DND-41 (cell line): ENCODE measurements at regions not wholly inside any gene's neighbourhood (a gene's known extent, or its start where the extent isn't known, plus 50 kb on each side); places are given as distances from the start of the nearest gene placed in this dataset.

Experiments
- ATAC-seq: fragments of 200-7000 bp; cut with Tn5 transposase; 3 replicates; pipeline ENCODE4 v1.9.1; 2021; ENCODE audit warnings: low read depth; ENCODE audit not compliant: insufficient read depth
- DNase-seq: peaks from one replicate; pipeline ENCODE4 v3.0.0-alpha.2; 2020
- H2AFZ ChIP-seq: 2 replicates; pipeline ENCODE4 v1.6.0; 2012; ENCODE audit warnings: low read depth, low read length
- H3K27ac ChIP-seq: 2 replicates; pipeline ENCODE4 v1.5.1; 2012; ENCODE audit warnings: low read length, inconsistent platforms
- H3K27me3 ChIP-seq: fragments of 200-600 bp; sonication (generic); 2 replicates; pipeline ENCODE4 v1.6.0; 2012; ENCODE audit warnings: low read length, mild to moderate bottlenecking, inconsistent platforms; ENCODE audit not compliant: insufficient read depth, poor library complexity
- H3K36me3 ChIP-seq: 2 replicates; pipeline ENCODE4 v1.5.1; 2012; ENCODE audit warnings: low read length, inconsistent platforms; ENCODE audit not compliant: insufficient read depth
- H3K4me1 ChIP-seq: 2 replicates; pipeline ENCODE4 v1.5.1; 2012; ENCODE audit warnings: mild to moderate bottlenecking, low read length; ENCODE audit not compliant: insufficient read depth
- H3K4me2 ChIP-seq: 2 replicates; pipeline ENCODE4 v1.6.0; 2012; ENCODE audit warnings: mild to moderate bottlenecking, moderate library complexity, low read length, inconsistent platforms; ENCODE audit not compliant: insufficient read depth
- H3K4me3 ChIP-seq, 2 experiments: fragments of 200-600 bp in 1 of 2; shearing (Covaris generic) in 1 of 2; 2 replicates each; pipeline ENCODE4 v1.5.1; 2012 to 2016; ENCODE audit warnings: inconsistent platforms in 2 of 2, low read length in 2 of 2, mild to moderate bottlenecking in 2 of 2, low read depth in 1 of 2, moderate library complexity in 1 of 2
- H3K79me2 ChIP-seq: 2 replicates; pipeline ENCODE4 v1.6.0; 2012; ENCODE audit warnings: low read length, inconsistent platforms; ENCODE audit not compliant: insufficient read depth
- H3K9ac ChIP-seq: 2 replicates; pipeline ENCODE4 v1.6.0; 2012; ENCODE audit warnings: low read depth, mild to moderate bottlenecking, inconsistent platforms, low read length, moderate library complexity
- H3K9me3 ChIP-seq: 2 replicates; pipeline ENCODE4 v1.5.1; 2012; ENCODE audit warnings: low read length, moderate library complexity, mild to moderate bottlenecking, inconsistent platforms; ENCODE audit not compliant: insufficient read depth, severe bottlenecking
- H4K20me1 ChIP-seq: 2 replicates; pipeline ENCODE4 v1.6.0; 2012; ENCODE audit warnings: low read length; ENCODE audit not compliant: insufficient read depth
- EZH2 ChIP-seq: IDR thresholded peaks from 3 replicates; pipeline ENCODE4 v1.6.1; 2012; ENCODE audit warnings: borderline replicate concordance, low read depth, mild to moderate bottlenecking, moderate library complexity, low read length, inconsistent platforms; ENCODE audit not compliant: severe bottlenecking
- TF ChIP-seq, protein P1 (sequence below): IDR thresholded peaks from 2 replicates; pipeline ENCODE4 v1.5.1; 2012; ENCODE audit warnings: borderline replicate concordance, low read length, moderate library complexity, mild to moderate bottlenecking; ENCODE audit not compliant: poor library complexity, severe bottlenecking; ENCODE audit errors: extremely low read depth

DNA sequence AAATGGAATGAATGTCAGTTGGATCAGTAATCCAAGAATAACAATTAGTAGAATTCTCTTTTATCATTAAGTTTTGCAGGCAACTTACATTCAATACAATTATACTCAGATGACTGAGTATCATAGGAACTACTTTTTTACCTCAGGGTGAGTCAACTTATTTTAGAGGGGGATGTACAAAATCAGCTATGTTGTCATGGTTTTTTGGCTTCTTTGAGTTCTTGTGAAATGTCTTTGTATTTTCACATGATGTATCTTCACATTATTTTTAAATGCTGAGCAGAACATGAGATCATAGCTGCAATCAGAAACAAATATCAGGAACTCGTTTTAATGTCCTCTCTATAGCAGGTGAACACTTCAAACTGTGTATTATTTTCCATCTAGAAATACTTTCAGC lies 65.3 kb upstream of the PTPRR start:
- H3K36me3 ChIP-seq = no peaks in the 10 kb centered on the region
- no peak for DNase-seq
- H3K27me3 ChIP-seq = no peaks in the 10 kb centered on the region
- H3K79me2 ChIP-seq = no peaks in the 10 kb centered on the region
- no peak overlapping the region for H2AFZ ChIP-seq
- TF ChIP-seq, protein P1, sequence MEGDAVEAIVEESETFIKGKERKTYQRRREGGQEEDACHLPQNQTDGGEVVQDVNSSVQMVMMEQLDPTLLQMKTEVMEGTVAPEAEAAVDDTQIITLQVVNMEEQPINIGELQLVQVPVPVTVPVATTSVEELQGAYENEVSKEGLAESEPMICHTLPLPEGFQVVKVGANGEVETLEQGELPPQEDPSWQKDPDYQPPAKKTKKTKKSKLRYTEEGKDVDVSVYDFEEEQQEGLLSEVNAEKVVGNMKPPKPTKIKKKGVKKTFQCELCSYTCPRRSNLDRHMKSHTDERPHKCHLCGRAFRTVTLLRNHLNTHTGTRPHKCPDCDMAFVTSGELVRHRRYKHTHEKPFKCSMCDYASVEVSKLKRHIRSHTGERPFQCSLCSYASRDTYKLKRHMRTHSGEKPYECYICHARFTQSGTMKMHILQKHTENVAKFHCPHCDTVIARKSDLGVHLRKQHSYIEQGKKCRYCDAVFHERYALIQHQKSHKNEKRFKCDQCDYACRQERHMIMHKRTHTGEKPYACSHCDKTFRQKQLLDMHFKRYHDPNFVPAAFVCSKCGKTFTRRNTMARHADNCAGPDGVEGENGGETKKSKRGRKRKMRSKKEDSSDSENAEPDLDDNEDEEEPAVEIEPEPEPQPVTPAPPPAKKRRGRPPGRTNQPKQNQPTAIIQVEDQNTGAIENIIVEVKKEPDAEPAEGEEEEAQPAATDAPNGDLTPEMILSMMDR = no peak
- no peak for TF ChIP-seq EZH2
- H3K9ac ChIP-seq = no peak overlapping the region
- H4K20me1 ChIP-seq = no peaks in the 10 kb centered on the region
- no peak for ATAC-seq
- no peak overlapping the region for H3K4me2 ChIP-seq
- no peak overlapping the region for H3K27ac ChIP-seq
- H3K9me3 ChIP-seq = no peaks in the 10 kb centered on the region
- no peaks in the 10 kb centered on the region for H3K4me1 ChIP-seq
- no peak overlapping the region for H3K4me3 ChIP-seq

DNA sequence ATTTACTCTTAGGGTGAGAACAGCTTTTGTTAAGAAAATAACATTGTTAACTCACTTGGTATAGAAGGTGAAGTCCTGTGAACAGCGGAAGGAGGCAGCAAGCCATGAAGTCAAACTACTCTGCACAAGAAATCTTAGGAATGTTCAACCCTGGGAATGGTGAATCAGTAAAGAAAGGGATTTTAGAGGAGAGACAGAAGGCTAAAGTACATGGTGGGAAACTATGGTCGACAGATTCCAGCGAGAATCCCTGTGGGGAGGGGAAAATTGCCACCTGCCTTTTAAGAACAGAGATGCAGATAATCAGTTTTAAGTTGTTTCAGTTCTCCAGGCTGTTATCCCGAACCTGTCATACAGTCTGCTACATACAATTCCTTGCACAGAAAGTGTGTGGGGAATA lies 63.2 kb upstream of the PTPRR start:
- Histone ChIP-seq H3K4me2 (no peak overlapping the region), H3K27ac (no peak overlapping the region)

DNA sequence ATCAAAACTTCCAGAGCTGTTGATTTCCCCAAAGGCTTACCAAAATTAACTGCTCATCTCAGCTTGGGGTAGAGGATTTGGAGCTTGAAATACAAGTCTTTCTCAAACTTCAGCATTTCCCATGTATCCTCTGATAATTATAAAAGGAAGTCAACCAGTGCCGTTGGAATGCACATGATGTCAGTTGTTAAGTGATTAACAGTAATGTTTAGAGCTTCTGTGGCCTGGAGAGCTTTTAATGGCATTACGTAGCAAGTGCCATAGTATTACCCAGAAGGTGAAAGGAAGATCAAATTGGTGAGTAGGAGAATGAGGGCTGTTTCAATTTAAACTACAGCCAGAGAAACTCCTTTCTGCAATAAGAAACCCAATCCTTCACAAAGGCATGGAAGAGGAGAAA lies 62.5 kb upstream of the PTPRR start:
- Histone ChIP-seq H3K27ac (no peak overlapping the region), H3K4me1 (no peaks in the 10 kb centered on the region), H3K9me3 (no peaks in the 10 kb centered on the region), H3K4me2 (no peak overlapping the region), H2AFZ (no peak overlapping the region), H3K27me3 (no peaks in the 10 kb centered on the region), H3K9ac (no peak overlapping the region), H3K4me3 (no peak overlapping the region), H3K79me2 (no peaks in the 10 kb centered on the region), H4K20me1 (no peaks in the 10 kb centered on the region), H3K36me3 (no peaks in the 10 kb centered on the region)
- TF ChIP-seq EZH2 = no peak
- TF ChIP-seq, protein P1 = no peak
- ATAC-seq = no peak
- no peak for DNase-seq

More for the DNA sequence above, 63.2 kb upstream of the PTPRR start:
- Histone ChIP-seq H4K20me1 (no peaks in the 10 kb centered on the region), H3K36me3 (no peaks in the 10 kb centered on the region), H3K4me3 (no peak overlapping the region), H3K4me1 (no peaks in the 10 kb centered on the region), H3K79me2 (no peaks in the 10 kb centered on the region), H3K9me3 (no peaks in the 10 kb centered on the region), H2AFZ (no peak overlapping the region), H3K9ac (no peak overlapping the region), H3K27me3 (no peaks in the 10 kb centered on the region)
- DNase-seq (no peak), ATAC-seq (no peak)
- TF ChIP-seq, protein P1 = no peak
- TF ChIP-seq EZH2 = no peak

DNA sequence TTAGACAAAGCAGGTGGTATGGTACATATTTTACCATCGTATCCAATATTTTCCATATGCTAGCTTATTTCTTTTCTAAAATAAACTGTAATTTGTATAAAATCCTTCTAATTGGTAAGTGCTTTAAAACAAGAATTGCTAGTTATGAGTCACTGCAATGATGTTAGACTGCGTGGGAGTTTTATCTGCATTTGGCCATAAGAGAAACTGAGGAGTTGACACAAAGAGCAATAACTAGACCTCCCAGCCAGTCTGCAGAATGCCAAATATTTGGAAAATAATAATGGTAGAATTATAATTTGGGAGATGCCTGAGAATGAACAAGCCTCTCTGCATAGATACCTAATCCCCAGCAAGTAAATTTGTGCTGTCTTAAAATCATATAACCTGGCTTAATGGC lies 61.7 kb upstream of the PTPRR start:
- Histone ChIP-seq H3K9ac (no peak overlapping the region), H3K4me2 (no peak overlapping the region), H3K4me1 (no peaks in the 10 kb centered on the region), H3K27me3 (no peaks in the 10 kb centered on the region), H3K79me2 (no peaks in the 10 kb centered on the region), H4K20me1 (no peaks in the 10 kb centered on the region), H3K4me3 (no peak overlapping the region), H3K9me3 (no peaks in the 10 kb centered on the region), H2AFZ (no peak overlapping the region), H3K36me3 (no peaks in the 10 kb centered on the region), H3K27ac (no peak overlapping the region)
- no peak for ATAC-seq
- TF ChIP-seq, protein P1 = no peak
- TF ChIP-seq EZH2 = no peak
- no peak for DNase-seq
